ENCODE measurements at regions not wholly inside any gene's neighbourhood (a gene's known extent, or its start where the extent isn't known, plus 50 kb on each side); places are given as distances from the start of the nearest gene placed in this dataset.
"Not testable (repeated sequence)": the region's sequence is repeated elsewhere in the genome, so short reads cannot be mapped to it uniquely, and the experiment has no call there.

DNA sequence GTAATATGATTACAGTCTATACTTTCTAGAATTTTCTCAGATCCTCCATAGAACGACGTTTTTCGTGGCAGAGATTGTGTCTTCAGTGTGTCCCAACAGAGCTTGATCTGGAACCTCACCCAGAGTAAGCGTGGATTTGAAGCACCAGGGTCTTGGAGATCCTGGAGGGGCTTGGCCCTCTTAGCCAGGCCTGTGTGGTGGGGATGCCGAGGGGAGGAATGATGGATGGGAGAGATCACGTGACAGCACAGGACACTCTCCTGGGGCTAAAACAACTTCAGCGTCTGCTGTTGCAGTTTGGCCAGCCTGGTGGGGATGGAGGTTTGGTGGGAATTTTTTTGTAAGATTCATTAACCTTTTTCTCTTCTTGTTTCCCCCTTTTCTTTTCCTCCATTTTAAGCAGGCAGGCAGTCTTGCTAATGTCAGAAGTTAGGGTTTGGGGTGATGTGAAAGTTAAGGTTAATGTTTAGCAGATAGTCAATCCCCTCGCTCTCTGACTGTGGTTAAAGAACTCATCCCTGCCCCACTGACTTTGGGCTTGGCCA, 100.7 kb upstream of the SULF2 start:
- intact Hi-C loops (cut with micrococcal nuclease; ENCODE audit: unreplicated experiment): no loop called here
- no peaks in the 10 kb centered on the region for H3K36me3 ChIP-seq (ENCODE audit: insufficient read depth, low read length, poor library complexity, severe bottlenecking)
- BruUV-seq (replicated peaks): no TSS peak
- no peak for DNase-seq (ENCODE audit: low spot score)
- no peaks in the 10 kb centered on the region for H3K9me3 ChIP-seq (ENCODE audit: low read depth, low read length, poor library complexity, severe bottlenecking)
- H3K4me1 ChIP-seq (ENCODE audit: insufficient read depth, low read length, poor library complexity, severe bottlenecking): no peaks in the 10 kb centered on the region
- H3K27ac ChIP-seq (ENCODE audit: low read depth, low read length, poor library complexity, severe bottlenecking): no peak overlapping the region
- peaks cover 13% of the 10 kb centered on the region for H3K27me3 ChIP-seq (replicated peaks; ENCODE audit: insufficient read depth, low read depth, low read length, poor library complexity)
- no peak overlapping the region for H3K4me3 ChIP-seq (ENCODE audit: low read depth, low read length, poor library complexity, severe bottlenecking)
- ChIA-PET CTCF (no interaction called here), POLR2A (ENCODE audit: low non-redundant PET) (no interaction called here)
- TF ChIP-seq, protein P1, sequence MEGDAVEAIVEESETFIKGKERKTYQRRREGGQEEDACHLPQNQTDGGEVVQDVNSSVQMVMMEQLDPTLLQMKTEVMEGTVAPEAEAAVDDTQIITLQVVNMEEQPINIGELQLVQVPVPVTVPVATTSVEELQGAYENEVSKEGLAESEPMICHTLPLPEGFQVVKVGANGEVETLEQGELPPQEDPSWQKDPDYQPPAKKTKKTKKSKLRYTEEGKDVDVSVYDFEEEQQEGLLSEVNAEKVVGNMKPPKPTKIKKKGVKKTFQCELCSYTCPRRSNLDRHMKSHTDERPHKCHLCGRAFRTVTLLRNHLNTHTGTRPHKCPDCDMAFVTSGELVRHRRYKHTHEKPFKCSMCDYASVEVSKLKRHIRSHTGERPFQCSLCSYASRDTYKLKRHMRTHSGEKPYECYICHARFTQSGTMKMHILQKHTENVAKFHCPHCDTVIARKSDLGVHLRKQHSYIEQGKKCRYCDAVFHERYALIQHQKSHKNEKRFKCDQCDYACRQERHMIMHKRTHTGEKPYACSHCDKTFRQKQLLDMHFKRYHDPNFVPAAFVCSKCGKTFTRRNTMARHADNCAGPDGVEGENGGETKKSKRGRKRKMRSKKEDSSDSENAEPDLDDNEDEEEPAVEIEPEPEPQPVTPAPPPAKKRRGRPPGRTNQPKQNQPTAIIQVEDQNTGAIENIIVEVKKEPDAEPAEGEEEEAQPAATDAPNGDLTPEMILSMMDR (conservative IDR thresholded peaks at IDR 0.05; ENCODE audit: low read depth, low read length): no peak
- TF ChIP-seq EZH2 (IDR thresholded peaks at IDR 0.05; ENCODE audit: borderline replicate concordance, low read depth, low read length, poor library complexity, severe bottlenecking): no peak

DNA sequence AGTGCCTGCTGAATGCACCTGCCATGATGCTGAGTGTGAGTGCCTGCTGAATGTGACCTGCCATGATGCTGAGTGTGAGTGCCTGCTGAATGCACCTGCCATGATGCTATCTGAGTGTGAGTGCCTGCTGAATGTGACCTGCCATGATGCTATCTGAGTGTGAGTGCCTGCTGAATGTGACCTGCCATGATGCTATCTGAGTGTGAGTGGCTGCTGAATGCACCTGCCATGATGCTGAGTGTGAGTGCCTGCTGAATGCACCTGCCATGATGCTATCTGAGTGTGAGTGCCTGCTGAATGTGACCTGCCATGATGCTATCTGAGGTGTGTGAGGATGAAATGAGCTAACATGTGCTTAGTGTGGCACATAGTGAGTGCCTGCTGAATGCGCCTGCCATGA, 98.7 kb upstream of the SULF2 start:
- DNase-seq (ENCODE audit: low spot score); H3K4me3 ChIP-seq (ENCODE audit: low read depth, low read length, poor library complexity, severe bottlenecking); intact Hi-C loops (cut with micrococcal nuclease; ENCODE audit: unreplicated experiment); H3K27ac ChIP-seq (ENCODE audit: low read depth, low read length, poor library complexity, severe bottlenecking); BruUV-seq (replicated peaks); CTCF ChIA-PET; H3K4me1 ChIP-seq (ENCODE audit: insufficient read depth, low read length, poor library complexity, severe bottlenecking); POLR2A ChIA-PET (ENCODE audit: low non-redundant PET); H3K9me3 ChIP-seq (ENCODE audit: low read depth, low read length, poor library complexity, severe bottlenecking); H3K36me3 ChIP-seq (ENCODE audit: insufficient read depth, low read length, poor library complexity, severe bottlenecking): not testable (repeated sequence)
- H3K27me3 ChIP-seq (replicated peaks; ENCODE audit: insufficient read depth, low read depth, low read length, poor library complexity): peaks cover 13% of the 10 kb centered on the region

DNA sequence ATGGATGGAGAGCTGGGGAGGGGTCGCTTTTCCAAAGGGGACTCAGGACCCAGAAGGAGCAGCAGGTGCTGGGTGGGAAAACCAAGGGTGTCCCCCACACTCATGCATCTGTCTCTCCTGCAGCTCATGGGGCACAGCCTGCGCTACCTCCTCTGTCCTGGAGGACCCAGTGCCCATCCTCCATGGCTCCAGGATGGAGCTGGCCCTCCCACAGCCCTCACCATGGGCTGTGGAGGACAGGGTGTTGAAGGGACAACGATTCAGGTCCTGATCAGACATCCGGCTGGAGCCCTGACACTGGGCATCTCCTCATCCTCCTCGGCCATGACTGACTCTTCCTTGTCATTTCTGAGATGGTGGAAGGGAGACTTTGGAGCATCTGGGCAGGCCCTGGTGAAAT, 97.9 kb upstream of the SULF2 start:
- Histone ChIP-seq H3K36me3 (ENCODE audit: insufficient read depth, low read length, poor library complexity, severe bottlenecking) (no peaks in the 10 kb centered on the region), H3K27me3 (replicated peaks; ENCODE audit: insufficient read depth, low read depth, low read length, poor library complexity) (peaks cover 13% of the 10 kb centered on the region), H3K9me3 (ENCODE audit: low read depth, low read length, poor library complexity, severe bottlenecking) (no peaks in the 10 kb centered on the region), H3K4me3 (ENCODE audit: low read depth, low read length, poor library complexity, severe bottlenecking) (no peak overlapping the region), H3K27ac (ENCODE audit: low read depth, low read length, poor library complexity, severe bottlenecking) (no peak overlapping the region), H3K4me1 (ENCODE audit: insufficient read depth, low read length, poor library complexity, severe bottlenecking) (no peaks in the 10 kb centered on the region)
- ChIA-PET POLR2A (ENCODE audit: low non-redundant PET) (no interaction called here), CTCF (no interaction called here)
- intact Hi-C loops (cut with micrococcal nuclease; ENCODE audit: unreplicated experiment): no loop called here
- TF ChIP-seq EZH2 (IDR thresholded peaks at IDR 0.05; ENCODE audit: borderline replicate concordance, low read depth, low read length, poor library complexity, severe bottlenecking): no peak
- TF ChIP-seq, protein P1 (conservative IDR thresholded peaks at IDR 0.05; ENCODE audit: low read depth, low read length): no peak
- no peak for DNase-seq (ENCODE audit: low spot score)
- no TSS peak for BruUV-seq (replicated peaks)

DNA sequence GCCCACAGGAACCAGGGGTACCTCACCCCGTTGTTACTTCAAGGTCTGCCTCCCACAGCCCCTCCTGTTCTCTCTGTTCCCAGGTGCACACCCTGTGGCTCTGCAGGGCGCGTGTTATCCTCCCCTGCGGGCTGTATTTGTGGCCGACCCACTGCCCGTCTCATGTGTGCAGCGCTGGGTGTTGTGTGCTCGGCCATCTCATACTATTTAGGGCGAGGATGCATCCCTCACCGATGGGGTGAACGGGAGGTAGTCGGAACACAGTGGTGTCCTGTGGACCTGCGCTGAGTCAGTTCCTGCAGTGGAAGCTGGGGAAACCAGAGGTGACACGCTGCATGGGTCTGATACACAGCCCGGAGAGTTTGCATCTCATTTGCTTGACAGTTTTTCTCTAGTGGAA, 94.5 kb upstream of the SULF2 start:
- no peaks in the 10 kb centered on the region for H3K4me1 ChIP-seq (ENCODE audit: insufficient read depth, low read length, poor library complexity, severe bottlenecking)
- ChIA-PET POLR2A (ENCODE audit: low non-redundant PET) (no interaction called here), CTCF (no interaction called here)
- no peaks in the 10 kb centered on the region for H3K9me3 ChIP-seq (ENCODE audit: low read depth, low read length, poor library complexity, severe bottlenecking)
- TF ChIP-seq, protein P1 (conservative IDR thresholded peaks at IDR 0.05; ENCODE audit: low read depth, low read length): no peak
- TF ChIP-seq EZH2 (IDR thresholded peaks at IDR 0.05; ENCODE audit: borderline replicate concordance, low read depth, low read length, poor library complexity, severe bottlenecking): no peak
- intact Hi-C loops (cut with micrococcal nuclease; ENCODE audit: unreplicated experiment): no loop called here
- H3K36me3 ChIP-seq (ENCODE audit: insufficient read depth, low read length, poor library complexity, severe bottlenecking): no peaks in the 10 kb centered on the region
- no TSS peak for BruUV-seq (replicated peaks)
- H3K4me3 ChIP-seq (ENCODE audit: low read depth, low read length, poor library complexity, severe bottlenecking): no peak overlapping the region
- DNase-seq (ENCODE audit: low spot score): no peak
- H3K27me3 ChIP-seq (replicated peaks; ENCODE audit: insufficient read depth, low read depth, low read length, poor library complexity): peaks cover 11% of the 10 kb centered on the region
- H3K27ac ChIP-seq (ENCODE audit: low read depth, low read length, poor library complexity, severe bottlenecking): no peak overlapping the region

Data from A673 (cell line).